GM04503 (cell line): ENCODE measurements at regions not wholly inside any gene's neighbourhood (a gene's known extent, or its start where the extent isn't known, plus 50 kb on each side); places are given as distances from the start of the nearest gene placed in this dataset.
"Not testable (repeated sequence)": the region's sequence is repeated elsewhere in the genome, so short reads cannot be mapped to it uniquely, and the experiment has no call there.

ENCODE experiments used
- DNase-seq: peaks from one replicate; pipeline ENCODE4 v3.0.0-alpha.2; 2012; ENCODE audit warnings: low read depth

DNA sequence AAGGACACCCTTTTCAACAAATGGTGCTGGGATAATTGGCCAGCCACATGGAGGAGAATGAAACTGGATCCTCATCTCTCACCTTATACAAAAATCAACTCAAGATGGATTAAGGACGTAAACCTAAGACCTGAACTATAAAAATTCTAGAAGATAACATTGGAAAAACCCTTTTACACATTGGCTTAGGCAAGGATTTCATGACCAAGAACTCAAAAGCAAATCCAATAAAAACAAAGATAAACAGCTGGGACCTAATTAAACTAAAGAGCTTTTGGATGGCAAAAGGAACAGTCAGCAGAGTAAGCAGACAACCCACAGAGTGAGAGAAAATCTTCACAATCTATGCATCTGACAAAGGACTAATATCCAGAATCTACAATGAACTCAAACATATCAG lies 96.9 kb upstream of the BNIP2 start:
- DNase-seq, result not testable (repeated sequence)

DNA sequence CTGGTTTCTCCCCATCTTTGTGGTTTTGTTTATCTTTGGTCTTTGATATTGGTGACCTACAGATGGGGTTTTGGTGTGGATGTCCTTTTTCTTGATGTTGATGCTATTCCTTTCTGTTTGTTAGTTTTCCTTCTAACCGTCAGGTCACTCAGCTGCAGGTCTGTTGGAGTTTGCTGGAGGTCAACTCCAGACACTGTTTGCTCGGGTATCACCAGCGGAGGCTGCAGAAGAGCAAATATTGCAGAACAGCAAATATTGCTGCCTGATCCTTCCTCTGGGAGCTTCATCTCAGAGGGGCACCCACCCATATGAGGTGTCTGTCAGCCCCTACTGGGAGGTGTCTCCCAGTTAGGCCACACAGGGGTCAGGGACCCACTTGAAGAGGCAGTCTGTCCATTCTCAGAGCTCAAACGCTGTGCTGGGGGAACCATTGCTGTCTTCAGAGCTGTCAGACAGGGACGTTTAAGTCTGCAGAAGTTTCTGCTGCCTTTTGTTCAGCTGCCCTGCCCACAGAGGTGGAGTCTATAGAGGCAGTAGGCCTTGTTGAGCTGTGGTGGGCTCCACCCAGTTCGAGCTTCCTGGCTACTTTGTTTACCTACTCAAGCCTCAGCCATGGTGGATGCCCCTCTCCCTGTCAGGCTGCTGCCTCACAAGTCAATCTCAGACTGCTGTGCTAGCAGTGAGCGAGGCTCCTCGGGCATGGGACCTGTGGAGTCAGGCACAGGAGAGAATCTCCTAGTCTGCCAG lies 94.8 kb upstream of the BNIP2 start:
- not testable (repeated sequence) for DNase-seq

DNA sequence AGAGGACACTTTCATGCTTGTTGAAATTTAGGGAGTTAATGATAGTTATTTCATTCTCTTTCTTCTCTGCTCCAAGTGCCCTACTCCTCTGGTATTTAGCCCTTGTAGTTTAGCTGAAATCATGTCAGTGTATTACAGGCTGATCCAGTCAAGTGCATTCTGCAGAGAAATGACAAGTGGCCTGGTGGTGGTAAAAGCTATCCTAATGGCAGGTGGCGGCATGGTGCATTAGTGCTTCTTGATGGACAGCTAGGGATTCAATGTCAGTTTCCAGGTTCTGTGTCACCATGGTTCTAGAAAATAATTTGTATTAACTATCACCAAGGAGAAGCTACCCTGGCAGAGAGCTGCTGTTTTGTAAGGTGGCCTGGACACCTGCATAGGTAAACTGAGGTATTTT lies 90.0 kb upstream of the BNIP2 start:
- DNase-seq, result no peak

DNA sequence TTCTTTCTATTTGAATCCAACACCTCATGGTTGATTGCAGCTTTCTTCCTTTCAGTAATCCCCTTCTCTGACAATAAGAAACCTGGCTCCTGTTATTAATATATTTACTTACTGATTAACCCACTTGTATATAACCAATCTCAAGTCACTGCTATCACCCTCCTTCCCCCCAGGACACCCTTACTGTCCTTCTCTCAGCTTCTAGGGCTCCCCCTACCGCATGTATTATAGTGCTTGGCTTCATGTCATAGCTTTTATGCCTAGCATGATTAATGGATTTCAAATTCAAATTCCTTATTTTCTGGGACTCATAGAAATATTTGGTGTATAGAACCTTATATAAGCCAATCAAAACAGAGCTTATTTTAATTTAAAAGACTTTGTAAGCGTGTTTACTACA lies 75.7 kb upstream of the BNIP2 start:
- DNase-seq, result no peak

DNA sequence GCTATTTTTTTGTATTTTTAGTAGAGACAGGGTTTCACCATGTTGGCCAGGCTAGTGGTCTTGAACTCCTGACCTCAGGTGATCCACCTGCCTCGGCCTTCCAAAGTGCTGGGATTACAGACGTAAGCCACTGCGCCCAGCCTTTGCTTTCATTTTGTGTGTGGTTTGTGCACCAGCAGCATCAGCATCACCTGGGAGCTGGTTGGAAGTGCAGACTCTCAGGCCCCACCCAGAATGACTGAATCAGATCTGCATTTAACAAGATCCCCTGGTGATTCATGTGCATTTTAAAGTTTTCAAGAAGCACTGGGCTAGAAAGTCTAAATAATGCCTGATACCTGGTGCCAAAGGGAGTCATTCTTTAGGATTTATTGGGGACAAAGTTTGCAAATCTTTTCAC lies 73.4 kb upstream of the BNIP2 start:
- DNase-seq, result no peak

DNA sequence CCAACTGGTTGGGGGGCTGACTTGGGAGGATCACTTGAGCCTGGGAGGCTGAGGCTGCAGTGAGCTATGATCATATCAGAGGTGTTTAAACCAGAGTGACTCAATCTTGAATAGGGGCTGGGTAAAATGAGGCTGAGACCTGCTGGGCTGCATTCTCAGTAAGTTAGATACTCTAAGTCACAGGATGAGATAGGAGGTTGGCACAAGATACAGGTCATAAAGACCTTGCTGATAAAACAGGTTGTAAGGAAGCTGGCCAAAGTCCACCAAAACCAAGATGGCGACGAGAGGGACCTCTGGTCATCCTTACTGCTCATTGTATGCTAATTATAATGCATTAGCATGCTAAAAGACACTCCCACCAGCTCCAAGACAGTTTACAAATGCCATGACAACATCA lies 71.1 kb upstream of the BNIP2 start:
- not testable (repeated sequence) for DNase-seq

DNA sequence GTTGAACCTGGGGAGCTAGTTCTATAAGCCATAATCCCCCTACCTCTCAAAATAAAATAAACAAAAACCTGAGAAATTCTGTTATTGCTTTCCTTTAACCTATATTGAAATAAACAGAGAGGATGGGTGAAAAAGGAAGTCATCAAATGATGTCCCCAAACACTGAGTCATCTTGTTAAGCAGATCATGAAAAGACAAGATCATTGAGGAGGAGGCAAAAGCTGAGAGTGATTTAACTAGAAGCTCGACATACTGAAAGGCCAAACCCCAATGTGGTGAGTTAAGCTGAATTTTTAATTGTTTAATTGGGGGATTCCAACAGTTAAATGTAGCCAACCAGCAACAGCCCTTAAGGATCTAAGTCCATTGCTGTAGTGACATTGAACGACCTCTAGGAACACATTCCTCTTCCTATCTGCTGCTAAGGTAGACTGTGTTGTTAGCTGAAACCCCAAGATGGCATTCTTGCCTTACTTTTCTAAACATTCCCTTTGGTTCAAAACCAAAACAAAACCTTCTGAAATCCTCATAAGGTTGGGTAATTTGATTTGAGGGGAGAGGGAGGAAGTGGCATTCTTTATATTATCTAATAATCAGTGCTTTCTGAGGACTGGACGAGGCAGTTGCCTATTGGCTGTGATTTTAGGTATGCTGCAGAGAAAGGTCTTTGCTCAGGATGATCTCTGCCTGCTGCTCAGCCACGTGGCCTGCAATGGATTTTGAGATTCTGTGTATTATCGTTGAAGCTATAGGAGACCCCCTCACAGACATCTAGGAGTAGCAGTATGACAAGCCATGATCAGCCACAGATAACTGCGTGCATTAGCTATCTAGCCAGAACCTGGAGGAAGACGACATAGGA lies 62.7 kb upstream of the BNIP2 start:
- DNase-seq, result no peak

DNA sequence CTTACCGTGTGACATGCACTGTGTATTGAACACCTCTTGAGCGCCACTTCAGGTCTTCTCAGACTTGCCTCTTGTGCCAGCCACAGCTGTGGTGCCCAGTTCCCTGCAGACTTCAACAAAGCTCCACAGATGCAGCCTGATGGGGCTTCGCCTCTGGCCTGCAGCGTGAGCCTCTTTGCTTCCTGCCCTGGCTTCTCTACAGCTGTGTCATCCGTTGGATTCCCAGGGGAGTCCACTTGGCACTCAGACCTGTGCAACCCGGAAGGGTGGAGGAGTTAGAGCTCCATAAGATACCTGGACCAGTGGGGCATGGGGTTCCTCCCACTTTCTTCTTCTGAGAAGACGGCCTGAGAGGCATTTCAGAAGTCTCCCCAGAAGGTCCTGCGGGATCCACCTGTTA lies 57.7 kb upstream of the BNIP2 start:
- no peak for DNase-seq

DNA sequence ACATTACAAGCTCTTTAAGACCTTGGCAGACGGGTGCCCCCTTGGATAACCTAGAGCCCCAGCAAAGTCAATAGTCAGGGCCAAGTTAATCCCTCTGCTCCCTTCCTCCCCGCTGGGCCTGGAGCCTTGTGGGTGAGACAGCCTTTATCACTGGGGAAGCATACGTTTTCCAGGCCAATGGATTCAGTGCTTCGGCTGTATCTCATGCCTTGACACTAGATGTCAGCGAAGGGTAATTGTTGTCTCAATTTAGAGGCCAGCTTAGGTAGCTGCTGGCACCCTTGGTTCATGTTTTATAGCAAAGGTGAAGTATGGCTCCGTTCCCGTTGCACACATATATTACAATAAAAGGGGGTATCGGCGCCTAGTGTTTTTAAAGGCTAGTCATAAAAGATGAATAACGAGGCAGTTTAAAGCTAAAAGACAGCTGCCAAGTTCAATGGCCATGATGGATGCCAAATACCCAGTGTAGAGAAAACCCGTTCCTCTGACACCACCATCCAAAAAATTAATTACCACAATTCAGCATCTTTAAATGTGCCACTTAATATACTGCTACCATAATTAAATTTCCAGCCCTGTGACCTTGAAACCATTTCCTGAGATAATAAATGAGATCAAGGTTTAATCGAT lies 52.3 kb upstream of the BNIP2 start:
- no peak for DNase-seq

DNA sequence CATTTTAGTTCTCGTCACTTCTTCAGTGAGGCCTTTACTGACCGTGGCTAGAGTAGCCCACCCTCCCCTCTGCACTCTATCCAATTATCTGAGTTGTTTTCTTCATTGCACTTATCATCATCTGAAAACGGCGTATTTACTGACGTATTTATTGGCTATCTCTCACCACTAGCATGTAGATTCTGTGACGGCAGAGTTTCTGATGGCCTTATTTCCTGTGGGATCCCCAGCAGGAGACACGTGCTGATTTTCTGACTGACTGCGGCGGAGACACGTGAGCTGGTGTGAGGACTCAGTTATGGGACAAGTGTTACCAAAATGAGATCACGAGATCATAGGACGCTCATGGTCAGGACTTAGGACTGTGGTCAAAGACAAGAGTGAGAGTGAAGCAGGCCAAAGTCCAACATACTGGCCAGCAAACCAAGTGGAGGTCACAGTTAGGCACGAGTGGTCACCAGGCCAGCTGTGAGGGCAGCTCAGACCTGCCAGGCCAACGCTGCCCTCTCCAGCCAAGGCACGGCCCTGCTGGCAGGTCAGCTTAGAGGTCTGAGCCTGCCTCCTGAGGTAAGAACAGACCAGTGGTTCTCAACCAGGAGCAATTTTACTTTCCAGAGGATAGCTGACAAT lies 50.6 kb upstream of the BNIP2 start:
- no peak for DNase-seq
